GM18507 (cell line): ENCODE measurements at regions not wholly inside any gene's neighbourhood (a gene's known extent, or its start where the extent isn't known, plus 50 kb on each side); places are given as distances from the start of the nearest gene placed in this dataset.
"Not testable (repeated sequence)": the region's sequence is repeated elsewhere in the genome, so short reads cannot be mapped to it uniquely, and the experiment has no call there.

Experiments
- DNase-seq: peaks from one replicate; pipeline ENCODE4 v3.0.0; 2011; ENCODE audit warnings: low read depth; ENCODE audit not compliant: insufficient read length; ENCODE audit errors: extremely low spot score
- FAIRE-seq: peaks from 2 replicates; lab custom pipeline; 2011; peaks lifted over from hg19 to GRCh38; lab: Jason Lieb, UNC

GRCh38 chrX:138001226-138001625 lies 435.3 kb downstream of the ZIC3 start:
- FAIRE-seq = no peak
- DNase-seq = no peak

GRCh38 chrX:138006180-138006579 lies 440.3 kb downstream of the ZIC3 start:
- no peak for DNase-seq

GRCh38 chrX:138008281-138008680 lies 442.4 kb downstream of the ZIC3 start:
- DNase-seq = no peak
- FAIRE-seq = no peak

More at GRCh38 chrX:138006180-138006579, 440.3 kb downstream of the ZIC3 start:
- no peak for FAIRE-seq

- DNase-seq (no peak), FAIRE-seq (no peak)
Observed at GRCh38 chrX:138011468-138011867, 445.5 kb downstream of the ZIC3 start.

GRCh38 chrX:138014577-138014976 lies 448.6 kb downstream of the ZIC3 start:
- FAIRE-seq = no peak
- no peak for DNase-seq

- DNase-seq = no peak
Observed at GRCh38 chrX:138018145-138018799, 452.3 kb downstream of the ZIC3 start.

GRCh38 chrX:138020941-138021340 lies 455.0 kb downstream of the ZIC3 start:
- DNase-seq (no peak), FAIRE-seq (no peak)

More at GRCh38 chrX:138018145-138018799, 452.3 kb downstream of the ZIC3 start:
- no peak for FAIRE-seq

GRCh38 chrX:138026211-138026610 lies 460.3 kb downstream of the ZIC3 start:
- no peak for DNase-seq
- no peak for FAIRE-seq

GRCh38 chrX:138031715-138032114 lies 465.8 kb downstream of the ZIC3 start:
- FAIRE-seq (no peak), DNase-seq (no peak)

- FAIRE-seq (no peak), DNase-seq (no peak)
Observed at GRCh38 chrX:138034136-138034535, 468.2 kb downstream of the ZIC3 start.

- DNase-seq (no peak), FAIRE-seq (no peak)
Observed at GRCh38 chrX:138037548-138037947, 471.6 kb downstream of the ZIC3 start.

GRCh38 chrX:138057883-138058282 lies 492.0 kb downstream of the ZIC3 start:
- DNase-seq (no peak), FAIRE-seq (no peak)

GRCh38 chrX:138058931-138059330 lies 493.0 kb downstream of the ZIC3 start:
- DNase-seq = no peak
- no peak for FAIRE-seq

- FAIRE-seq (no peak), DNase-seq (no peak)
Observed at GRCh38 chrX:138067415-138067814, 501.5 kb downstream of the ZIC3 start.

- no peak for FAIRE-seq
Observed at GRCh38 chrX:138073626-138074025, 507.7 kb downstream of the ZIC3 start.

GRCh38 chrX:138082251-138082650 lies 516.3 kb downstream of the ZIC3 start:
- FAIRE-seq = no peak
- DNase-seq = no peak

More at GRCh38 chrX:138073626-138074025, 507.7 kb downstream of the ZIC3 start:
- DNase-seq = no peak

- DNase-seq (no peak), FAIRE-seq (no peak)
Observed at GRCh38 chrX:138082896-138083295, 517.0 kb downstream of the ZIC3 start.

GRCh38 chrX:138110910-138111309 lies 545.0 kb downstream of the ZIC3 start:
- DNase-seq, FAIRE-seq: not testable (repeated sequence)

GRCh38 chrX:138127314-138127713 lies 561.4 kb downstream of the ZIC3 start:
- no peak for DNase-seq
- FAIRE-seq = no peak

GRCh38 chrX:138128027-138128671 lies 562.2 kb downstream of the ZIC3 start:
- peak; percentile 74 for FAIRE-seq

GRCh38 chrX:138150709-138151108 lies 560.8 kb downstream of the FGF13 start:
- FAIRE-seq = no peak
- no peak for DNase-seq

More at GRCh38 chrX:138128027-138128671, 562.2 kb downstream of the ZIC3 start:
- no peak for DNase-seq
